ENCODE measurements at regions not wholly inside any gene's neighbourhood (a gene's known extent, or its start where the extent isn't known, plus 50 kb on each side); places are given as distances from the start of the nearest gene placed in this dataset.

DNA sequence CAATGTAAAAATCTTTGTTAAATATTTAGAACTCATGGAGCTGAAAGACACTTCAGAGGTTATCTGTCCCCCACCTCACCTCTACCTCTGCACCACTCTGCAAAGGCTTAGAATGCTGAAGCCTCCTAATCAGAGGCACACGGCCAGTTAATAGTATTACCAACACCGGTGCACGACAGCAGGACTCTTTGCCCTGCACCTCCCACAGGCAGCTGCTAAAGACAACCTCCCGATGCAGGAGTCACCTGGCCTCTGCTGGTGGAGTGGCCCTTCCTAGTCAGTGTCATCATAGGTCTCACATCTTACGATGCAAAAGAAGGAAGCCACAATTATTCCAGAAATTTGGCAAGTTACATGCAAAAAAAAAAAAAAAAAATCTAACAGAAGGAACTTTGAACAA, 66.6 kb upstream of the MGMT start:
- DNase-seq, result no peak

GRCh38 chr10:129402459-129402858, 64.6 kb upstream of the MGMT start:
- DNase-seq, result no peak

GRCh38 chr10:129404091-129404490, 63.0 kb upstream of the MGMT start:
- no peak for DNase-seq

DNA sequence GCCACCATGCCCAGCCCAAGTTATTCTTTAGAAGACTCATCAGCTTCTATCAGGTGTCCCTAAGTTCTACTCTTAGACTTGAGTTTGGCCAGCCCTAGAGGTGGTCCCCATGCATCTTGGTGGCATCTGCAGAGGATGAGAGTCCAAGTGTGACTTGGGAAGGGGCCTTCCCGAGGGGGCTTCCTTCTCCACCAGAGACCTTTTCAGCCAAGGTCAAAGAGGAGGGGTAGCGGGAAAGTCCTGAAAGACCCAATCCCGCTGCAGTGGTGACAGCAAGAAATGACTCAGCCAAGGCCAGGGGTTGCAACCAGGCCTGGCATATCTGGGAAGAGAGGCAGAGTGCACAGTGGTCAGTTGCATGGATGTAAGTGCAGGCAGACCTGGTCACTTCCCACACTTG, 61.7 kb upstream of the MGMT start:
- DNase-seq, result no peak

GRCh38 chr10:129410688-129411392, 56.2 kb upstream of the MGMT start:
- DNase-seq, result no peak

- no peak for DNase-seq
Measured at GRCh38 chr10:129411393-129411705, 55.7 kb upstream of the MGMT start.

GRCh38 chr10:129411772-129412171, 55.3 kb upstream of the MGMT start:
- no peak for DNase-seq

DNA sequence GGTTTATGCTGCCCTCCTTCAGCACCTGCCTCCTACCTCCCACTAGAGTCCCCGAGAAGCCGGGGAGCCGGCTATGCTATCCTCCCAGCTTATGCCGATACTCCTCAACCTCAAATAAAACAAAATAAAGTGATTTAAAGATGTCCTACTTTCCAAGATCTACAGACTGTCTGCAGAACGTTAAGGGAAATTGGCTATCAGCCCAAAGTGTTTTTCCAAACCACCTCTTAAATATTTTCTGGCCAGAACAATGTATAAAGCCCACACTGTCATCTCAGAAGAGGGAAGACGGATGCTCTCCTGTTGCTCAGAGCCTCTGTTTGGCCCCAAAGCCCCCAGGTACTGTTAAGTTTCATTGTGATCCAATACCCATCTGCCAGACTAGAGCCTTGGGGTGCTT, 54.0 kb upstream of the MGMT start:
- no peak for DNase-seq

- no peak for DNase-seq
Measured at GRCh38 chr10:129415215-129416140, 51.6 kb upstream of the MGMT start.

DNA sequence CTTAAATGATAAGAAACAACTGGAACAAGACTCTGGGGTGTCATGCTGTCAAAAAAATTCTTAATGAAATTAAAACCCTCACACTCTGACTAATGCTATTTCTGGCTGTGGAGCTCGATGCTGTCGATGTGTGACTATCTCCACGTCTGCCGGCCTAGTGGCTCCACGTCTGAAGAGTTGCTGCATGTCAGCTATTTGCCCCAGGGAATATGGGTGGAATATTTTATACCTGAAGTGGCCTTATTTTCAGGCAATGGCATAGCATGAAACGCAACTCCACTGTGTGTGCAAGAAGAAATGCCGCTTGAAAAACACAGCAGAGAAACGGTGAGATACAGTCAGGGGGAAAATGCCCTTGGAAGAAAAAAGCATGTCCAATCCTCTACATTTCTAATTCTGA, 50.9 kb upstream of the MGMT start:
- no peak for DNase-seq

- DNase-seq, result no peak
Measured at GRCh38 chr10:129416956-129417765, 49.9 kb upstream of the MGMT start.
